GM19455 (cell line): ENCODE measurements at regions not wholly inside any gene's neighbourhood (a gene's known extent, or its start where the extent isn't known, plus 50 kb on each side); places are given as distances from the start of the nearest gene placed in this dataset.
A peak's percentile ranks its signal among the peaks of the same experiment; 100 is the strongest.
"Not testable (repeated sequence)": the region's sequence is repeated elsewhere in the genome, so short reads cannot be mapped to it uniquely, and the experiment has no call there.

ENCODE experiments used
- ATAC-seq: cut with Tn5 transposase; IDR thresholded peaks from one replicate; pipeline ENCODE4 v1.9.1; 2021; ENCODE audit not compliant: unreplicated experiment

GRCh38 chr18:59801576-59801975 is 98.2 kb upstream of the PMAIP1 start:
- ATAC-seq: no peak

- no peak for ATAC-seq
Observed at GRCh38 chr18:59800897-59801296, 98.9 kb upstream of the PMAIP1 start.

- ATAC-seq: no peak
Observed at GRCh38 chr18:59799383-59800015, 100.3 kb upstream of the PMAIP1 start.

- ATAC-seq: no peak
Observed at GRCh38 chr18:59795882-59796281, 98.7 kb upstream of the CCBE1 start.

DNA sequence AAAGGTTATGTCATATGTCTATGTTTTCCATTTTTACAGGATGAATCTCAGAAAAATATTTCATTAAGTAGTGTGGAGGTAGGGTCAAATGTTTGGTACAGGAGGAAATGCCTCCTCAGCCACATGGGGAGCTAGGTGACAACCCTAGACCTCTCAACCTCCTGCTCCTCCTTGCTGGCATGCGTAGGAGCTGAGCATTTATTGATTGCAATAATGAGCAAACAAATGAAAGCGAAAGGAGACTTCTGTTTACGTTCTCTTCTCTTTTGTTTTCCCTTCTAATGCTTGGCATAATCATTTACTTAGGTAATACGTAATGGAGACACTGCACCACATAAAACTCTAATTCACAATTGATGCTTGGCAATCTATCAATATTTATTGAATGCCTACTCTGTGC is 95.1 kb upstream of the CCBE1 start:
- no peak for ATAC-seq

- not testable (repeated sequence) for ATAC-seq
Observed at GRCh38 chr18:59790346-59790936, 93.2 kb upstream of the CCBE1 start.

DNA sequence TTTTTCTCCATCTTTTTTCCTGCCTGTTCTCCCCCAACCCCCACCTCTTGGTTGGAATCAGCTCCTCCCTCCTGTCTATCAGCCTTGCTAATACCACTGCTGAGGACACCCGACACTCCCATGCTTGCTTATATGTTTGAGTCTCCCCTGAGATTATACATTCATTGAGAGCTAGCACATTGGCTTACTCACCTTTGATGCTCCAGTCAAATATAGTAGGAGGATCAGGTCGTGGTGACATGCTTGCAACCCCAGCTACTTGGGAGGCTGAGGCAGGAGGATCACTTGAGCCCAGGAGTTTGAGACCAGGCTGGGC is 91.5 kb upstream of the CCBE1 start:
- no peak for ATAC-seq

GRCh38 chr18:59787998-59788790 is 91.0 kb upstream of the CCBE1 start:
- no peak for ATAC-seq

- no peak for ATAC-seq
Observed at GRCh38 chr18:59784694-59785093, 87.5 kb upstream of the CCBE1 start.

DNA sequence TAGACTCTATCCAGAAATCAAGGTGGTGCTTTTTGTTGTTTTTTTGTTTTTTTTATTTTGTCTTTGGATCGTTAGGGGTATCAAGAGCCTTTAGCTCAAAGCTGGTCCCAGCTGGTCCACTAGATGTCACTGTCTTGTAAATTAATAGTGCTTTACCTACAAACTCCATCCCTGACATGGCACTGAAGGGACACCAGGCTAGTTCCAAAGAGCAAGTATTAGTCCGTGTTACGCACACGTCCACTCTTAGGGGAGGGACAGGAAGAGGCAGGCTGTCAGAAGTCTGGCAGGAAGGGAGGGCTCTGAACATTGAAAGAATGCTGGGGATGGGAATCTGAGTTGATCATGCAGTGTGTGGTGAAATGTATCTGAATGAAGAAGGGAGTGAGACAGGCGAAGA is 85.9 kb upstream of the CCBE1 start:
- peak; percentile 90 for ATAC-seq

DNA sequence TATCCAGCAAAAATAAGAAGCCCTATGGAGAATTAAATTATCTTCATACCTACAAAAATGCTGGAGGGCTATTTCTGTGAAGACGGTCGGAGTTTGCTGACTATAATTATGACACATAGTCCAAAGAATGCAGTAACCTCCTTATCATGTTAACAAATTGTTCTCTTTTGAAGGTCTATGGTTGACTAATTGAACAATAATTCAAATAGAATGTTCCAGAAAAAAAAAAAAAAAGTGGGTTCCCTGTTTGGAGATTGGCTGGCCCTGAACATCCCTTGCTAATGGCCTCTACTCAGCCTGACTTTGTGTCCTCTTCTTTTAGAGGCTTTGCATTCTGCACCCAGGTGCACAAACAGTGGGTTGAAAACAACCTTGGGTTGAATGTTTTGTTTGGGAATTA is 82.8 kb upstream of the CCBE1 start:
- no peak for ATAC-seq

GRCh38 chr18:59778434-59778833 is 81.2 kb upstream of the CCBE1 start:
- ATAC-seq: no peak

DNA sequence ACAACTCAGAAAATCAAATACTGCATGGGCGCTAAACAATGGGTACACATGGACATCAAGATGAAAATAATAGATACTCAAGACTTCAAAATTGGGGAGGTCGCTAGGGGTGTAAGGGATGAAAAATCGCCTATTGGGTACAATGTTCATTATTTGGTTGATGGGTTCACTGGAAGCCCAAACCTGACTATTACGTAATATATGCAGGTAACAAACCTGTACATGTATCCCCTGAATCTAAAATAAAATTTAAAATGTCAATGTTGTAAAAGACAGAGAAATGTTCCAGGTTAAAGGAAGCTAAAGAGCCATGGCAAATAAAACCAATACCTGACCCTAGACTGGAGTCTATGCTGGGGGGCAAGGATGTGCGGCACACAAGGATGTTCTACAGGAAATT is 80.4 kb upstream of the CCBE1 start:
- ATAC-seq: no peak

DNA sequence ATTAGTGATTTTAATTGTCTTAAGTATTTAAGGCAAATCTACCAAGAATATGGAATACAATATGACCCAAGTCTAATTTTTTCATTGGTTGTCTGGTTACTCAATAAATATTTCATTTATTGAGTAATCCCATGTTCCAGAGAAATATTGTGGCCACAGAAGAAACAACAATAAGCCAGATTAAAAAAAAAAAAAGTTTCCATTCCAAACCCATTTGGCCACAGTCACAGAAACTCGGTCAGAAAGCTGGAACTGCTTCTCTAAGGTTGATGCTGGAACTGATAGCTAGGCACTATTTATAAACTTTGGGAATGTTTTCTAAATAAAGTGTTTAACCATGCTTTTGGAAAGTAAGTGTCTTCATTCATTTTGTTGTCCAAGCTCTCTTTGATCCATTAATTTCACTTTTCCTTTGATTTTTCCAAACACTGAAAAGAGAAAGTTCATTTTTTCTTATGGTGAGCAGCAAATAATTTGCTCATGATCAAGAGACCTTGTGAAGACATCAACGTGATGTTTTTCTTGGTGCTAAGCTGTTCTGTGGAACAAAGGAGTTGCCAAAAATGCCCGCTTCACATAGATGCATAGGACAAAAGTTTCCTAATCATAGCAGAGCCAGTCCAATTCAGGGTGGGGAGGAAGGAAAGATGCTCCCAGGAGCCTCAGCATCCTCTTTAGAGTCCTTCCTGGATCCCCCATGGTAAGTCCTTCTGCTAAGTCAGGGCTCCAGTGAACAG is 72.1 kb upstream of the CCBE1 start:
- ATAC-seq: no peak

DNA sequence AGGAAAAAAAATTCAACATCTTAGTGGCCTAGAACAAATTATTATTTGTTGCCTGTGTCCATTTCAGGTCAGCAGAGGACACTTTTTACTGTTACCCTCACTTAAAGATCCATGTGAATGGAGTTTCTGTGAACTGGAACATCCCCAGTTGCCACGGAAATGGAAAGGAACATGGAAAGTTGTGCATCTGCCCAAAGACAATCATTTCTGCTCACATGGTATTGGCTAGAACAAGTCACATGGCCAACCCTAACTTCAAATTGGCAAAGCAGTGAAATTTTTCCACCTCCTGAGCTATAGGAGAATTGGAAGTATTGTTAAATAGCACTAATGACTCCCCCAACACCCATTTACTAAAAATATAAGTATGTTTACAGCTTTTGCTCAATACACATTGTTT is 71.2 kb upstream of the CCBE1 start:
- no peak for ATAC-seq

DNA sequence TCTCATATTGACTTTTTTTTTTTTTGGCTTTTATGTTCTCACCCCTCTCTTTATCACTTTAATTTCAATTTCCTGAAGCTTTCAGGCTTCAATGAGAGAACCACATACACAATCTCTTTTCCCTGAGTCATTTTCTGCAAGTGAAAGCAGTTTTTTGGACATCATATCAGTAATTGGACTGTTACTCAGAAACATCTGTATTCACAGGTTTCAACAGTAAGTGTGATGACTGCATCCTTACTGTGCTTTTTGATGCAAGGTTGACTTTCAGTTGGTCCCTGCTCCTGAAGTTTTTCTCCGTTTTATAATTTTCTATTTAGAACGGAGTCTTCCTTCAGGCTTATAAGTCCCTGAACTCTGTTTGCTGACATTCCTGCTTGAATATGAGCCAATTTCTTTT is 70.5 kb upstream of the CCBE1 start:
- ATAC-seq: no peak

- no peak for ATAC-seq
Observed at GRCh38 chr18:59765343-59765742, 68.1 kb upstream of the CCBE1 start.

- ATAC-seq: no peak
Observed at GRCh38 chr18:59764281-59764680, 67.1 kb upstream of the CCBE1 start.

- no peak for ATAC-seq
Observed at GRCh38 chr18:59763541-59764136, 66.4 kb upstream of the CCBE1 start.

GRCh38 chr18:59760619-59761600 is 63.7 kb upstream of the CCBE1 start:
- no peak for ATAC-seq
